ENCODE measurements at regions not wholly inside any gene's neighbourhood (a gene's known extent, or its start where the extent isn't known, plus 50 kb on each side); places are given as distances from the start of the nearest gene placed in this dataset.

DNA sequence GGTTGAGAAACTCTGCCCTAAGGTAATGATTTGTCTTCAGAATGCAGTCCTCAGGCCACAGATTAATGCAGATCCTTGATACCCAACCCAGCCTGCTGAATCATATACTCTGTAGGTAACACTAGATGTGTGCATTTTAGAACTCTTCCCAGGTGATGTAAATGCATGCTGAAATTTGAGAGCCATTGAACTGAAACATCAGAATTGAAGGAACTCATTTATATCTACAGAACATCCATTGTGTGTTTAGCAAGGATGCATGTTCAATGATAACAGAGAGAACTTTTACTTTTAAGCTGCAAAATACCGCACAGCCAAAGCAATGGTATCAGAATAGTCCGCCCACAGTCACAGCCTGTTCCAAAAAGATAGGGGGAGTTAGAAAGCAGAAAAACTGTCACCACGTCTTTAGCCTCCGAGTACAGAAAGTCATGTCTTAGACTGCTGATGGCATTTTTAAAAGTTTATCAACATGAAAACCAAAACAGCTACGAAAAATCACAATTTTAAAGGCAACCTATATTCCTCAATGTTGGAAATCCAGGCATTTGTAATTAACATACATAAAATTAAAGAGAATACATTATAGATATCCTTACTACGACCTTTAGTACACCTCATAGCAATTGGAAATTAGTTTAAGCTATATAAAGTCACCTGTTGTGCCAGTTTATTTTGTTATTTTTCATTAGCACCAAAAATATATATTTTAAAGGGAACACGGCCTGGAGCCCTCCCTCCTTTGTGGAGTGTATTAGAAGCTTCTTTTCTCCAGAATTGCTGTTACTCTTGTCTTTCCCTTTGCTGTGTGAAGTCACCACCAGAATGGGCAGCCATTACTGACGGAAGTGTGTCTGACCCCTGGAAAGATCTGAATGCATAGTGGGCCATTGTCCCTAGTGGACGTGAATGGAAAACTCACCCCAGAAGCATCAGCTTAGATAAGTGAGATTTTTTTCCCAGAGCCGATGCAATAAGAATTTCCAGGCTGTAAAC, 65.8 kb upstream of the PRKAR2B start:
- H3K4me2 ChIP-seq (ENCODE audit: insufficient read depth, low read length), result no peak overlapping the region
- H3K27me3 ChIP-seq (ENCODE audit: insufficient read depth, low read length, poor library complexity), result no peaks in the 10 kb centered on the region
- no peak overlapping the region for H3K27ac ChIP-seq (ENCODE audit: low read length)
- ATAC-seq (ENCODE audit: insufficient read depth, low read depth) (no peak), DNase-seq (no peak)
- H4K20me1 ChIP-seq (ENCODE audit: insufficient read depth, low read length), result no peaks in the 10 kb centered on the region
- no peaks in the 10 kb centered on the region for H3K79me2 ChIP-seq (ENCODE audit: insufficient read depth, low read length)
- H3K36me3 ChIP-seq (ENCODE audit: insufficient read depth, low read length), result no peaks in the 10 kb centered on the region
- TF ChIP-seq, protein P1, sequence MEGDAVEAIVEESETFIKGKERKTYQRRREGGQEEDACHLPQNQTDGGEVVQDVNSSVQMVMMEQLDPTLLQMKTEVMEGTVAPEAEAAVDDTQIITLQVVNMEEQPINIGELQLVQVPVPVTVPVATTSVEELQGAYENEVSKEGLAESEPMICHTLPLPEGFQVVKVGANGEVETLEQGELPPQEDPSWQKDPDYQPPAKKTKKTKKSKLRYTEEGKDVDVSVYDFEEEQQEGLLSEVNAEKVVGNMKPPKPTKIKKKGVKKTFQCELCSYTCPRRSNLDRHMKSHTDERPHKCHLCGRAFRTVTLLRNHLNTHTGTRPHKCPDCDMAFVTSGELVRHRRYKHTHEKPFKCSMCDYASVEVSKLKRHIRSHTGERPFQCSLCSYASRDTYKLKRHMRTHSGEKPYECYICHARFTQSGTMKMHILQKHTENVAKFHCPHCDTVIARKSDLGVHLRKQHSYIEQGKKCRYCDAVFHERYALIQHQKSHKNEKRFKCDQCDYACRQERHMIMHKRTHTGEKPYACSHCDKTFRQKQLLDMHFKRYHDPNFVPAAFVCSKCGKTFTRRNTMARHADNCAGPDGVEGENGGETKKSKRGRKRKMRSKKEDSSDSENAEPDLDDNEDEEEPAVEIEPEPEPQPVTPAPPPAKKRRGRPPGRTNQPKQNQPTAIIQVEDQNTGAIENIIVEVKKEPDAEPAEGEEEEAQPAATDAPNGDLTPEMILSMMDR (IDR thresholded peaks at IDR 0.05; ENCODE audit: borderline replicate concordance, extremely low read depth, low read length, poor library complexity, severe bottlenecking), result no peak
- no peak for TF ChIP-seq EZH2 (IDR thresholded peaks at IDR 0.05; ENCODE audit: borderline replicate concordance, low read depth, low read length, severe bottlenecking)
- H2AFZ ChIP-seq (ENCODE audit: low read depth, low read length), result no peak overlapping the region
- no peak overlapping the region for H3K9ac ChIP-seq (ENCODE audit: low read depth, low read length)
- no peaks in the 10 kb centered on the region for H3K4me1 ChIP-seq (ENCODE audit: insufficient read depth, low read length)
- no peak overlapping the region for H3K4me3 ChIP-seq (ENCODE audit: low read depth in 1 of 2, low read length in 2 of 2)
- no peaks in the 10 kb centered on the region for H3K9me3 ChIP-seq (ENCODE audit: insufficient read depth, low read length, severe bottlenecking)

DNA sequence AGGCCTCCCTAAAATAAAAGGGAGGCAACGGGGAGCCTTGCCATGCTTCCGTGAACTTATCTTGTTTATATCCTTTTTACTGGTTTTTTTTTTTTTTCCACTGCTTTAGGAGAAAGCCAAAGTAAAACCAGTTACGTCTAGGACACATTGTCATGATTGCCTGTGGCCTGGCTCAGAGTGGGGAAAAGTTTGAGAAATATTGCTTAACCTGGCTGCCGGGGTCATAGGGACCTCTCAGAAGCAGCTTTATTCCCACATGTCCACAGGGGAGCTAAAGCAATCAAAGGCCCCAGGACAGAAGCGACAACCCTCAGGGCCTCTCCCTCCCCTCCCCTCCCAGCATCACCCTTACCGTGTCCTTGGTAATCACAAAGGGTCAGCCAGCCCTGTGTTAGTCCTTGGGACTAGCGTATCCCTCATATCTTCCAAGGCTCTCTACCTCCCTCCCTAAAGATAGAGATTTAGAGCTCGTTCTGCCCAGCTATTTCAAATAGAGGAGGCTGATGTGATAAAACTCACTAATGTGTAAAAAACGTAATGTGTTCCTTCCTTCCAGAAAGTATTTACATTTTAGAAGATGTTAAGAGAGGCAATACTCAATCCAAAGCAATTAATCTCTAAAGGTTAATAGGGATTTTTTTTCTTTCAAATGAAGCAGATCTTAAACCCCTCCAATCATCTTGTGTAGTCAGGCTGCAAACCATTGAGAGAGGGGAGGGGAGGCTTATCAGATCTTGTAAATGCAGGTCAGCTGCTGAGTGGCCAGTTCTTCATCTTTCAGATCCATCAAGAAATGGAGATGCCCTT, 64.8 kb upstream of the PRKAR2B start:
- H3K36me3 ChIP-seq (ENCODE audit: insufficient read depth, low read length), result no peaks in the 10 kb centered on the region
- H3K4me2 ChIP-seq (ENCODE audit: insufficient read depth, low read length), result no peak overlapping the region
- no peak overlapping the region for H3K27ac ChIP-seq (ENCODE audit: low read length)
- no peak overlapping the region for H3K4me3 ChIP-seq (ENCODE audit: low read depth in 1 of 2, low read length in 2 of 2)
- no peak for TF ChIP-seq EZH2 (IDR thresholded peaks at IDR 0.05; ENCODE audit: borderline replicate concordance, low read depth, low read length, severe bottlenecking)
- TF ChIP-seq, protein P1 (IDR thresholded peaks at IDR 0.05; ENCODE audit: borderline replicate concordance, extremely low read depth, low read length, poor library complexity, severe bottlenecking), result no peak
- ATAC-seq (ENCODE audit: insufficient read depth, low read depth) (no peak), DNase-seq (no peak)
- H3K4me1 ChIP-seq (ENCODE audit: insufficient read depth, low read length), result no peaks in the 10 kb centered on the region
- H3K27me3 ChIP-seq (ENCODE audit: insufficient read depth, low read length, poor library complexity), result no peaks in the 10 kb centered on the region
- no peaks in the 10 kb centered on the region for H4K20me1 ChIP-seq (ENCODE audit: insufficient read depth, low read length)
- no peaks in the 10 kb centered on the region for H3K79me2 ChIP-seq (ENCODE audit: insufficient read depth, low read length)
- H2AFZ ChIP-seq (ENCODE audit: low read depth, low read length), result no peak overlapping the region
- H3K9ac ChIP-seq (ENCODE audit: low read depth, low read length), result no peak overlapping the region
- H3K9me3 ChIP-seq (ENCODE audit: insufficient read depth, low read length, severe bottlenecking), result no peaks in the 10 kb centered on the region

DNA sequence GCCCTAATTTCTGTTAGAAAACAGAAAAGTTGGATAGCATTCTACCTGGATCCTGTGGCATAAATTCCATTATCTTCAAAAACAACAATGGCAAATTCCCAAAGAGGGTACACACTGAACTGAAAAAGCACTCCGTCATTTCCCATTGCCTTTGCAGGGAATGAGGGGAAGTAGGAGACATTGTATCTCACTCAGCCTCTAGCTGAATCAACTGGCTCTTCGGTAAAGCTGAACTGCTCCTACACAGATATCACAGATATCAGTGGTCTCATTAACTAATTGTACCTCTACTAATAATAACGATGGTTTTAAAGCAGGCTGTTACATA, 64.2 kb upstream of the PRKAR2B start:
- Histone ChIP-seq H3K9ac (ENCODE audit: low read depth, low read length) (no peak overlapping the region), H3K4me1 (ENCODE audit: insufficient read depth, low read length) (no peaks in the 10 kb centered on the region), H3K4me3 (ENCODE audit: low read depth in 1 of 2, low read length in 2 of 2) (no peak overlapping the region), H3K27ac (ENCODE audit: low read length) (no peak overlapping the region), H3K4me2 (ENCODE audit: insufficient read depth, low read length) (no peak overlapping the region), H2AFZ (ENCODE audit: low read depth, low read length) (no peak overlapping the region), H3K27me3 (ENCODE audit: insufficient read depth, low read length, poor library complexity) (no peaks in the 10 kb centered on the region), H3K79me2 (ENCODE audit: insufficient read depth, low read length) (no peaks in the 10 kb centered on the region), H4K20me1 (ENCODE audit: insufficient read depth, low read length) (no peaks in the 10 kb centered on the region), H3K36me3 (ENCODE audit: insufficient read depth, low read length) (no peaks in the 10 kb centered on the region), H3K9me3 (ENCODE audit: insufficient read depth, low read length, severe bottlenecking) (no peaks in the 10 kb centered on the region)
- DNase-seq, result no peak
- no peak for ATAC-seq (ENCODE audit: insufficient read depth, low read depth)
- TF ChIP-seq, protein P1 (IDR thresholded peaks at IDR 0.05; ENCODE audit: borderline replicate concordance, extremely low read depth, low read length, poor library complexity, severe bottlenecking), result no peak
- TF ChIP-seq EZH2 (IDR thresholded peaks at IDR 0.05; ENCODE audit: borderline replicate concordance, low read depth, low read length, severe bottlenecking), result no peak
